Choroid plexus epithelial cell (primary cell): ENCODE measurements at regions not wholly inside any gene's neighbourhood (a gene's known extent, or its start where the extent isn't known, plus 50 kb on each side); places are given as distances from the start of the nearest gene placed in this dataset.
"Not testable (repeated sequence)": the region's sequence is repeated elsewhere in the genome, so short reads cannot be mapped to it uniquely, and the experiment has no call there.

ENCODE experiments used
- DNase-seq: peaks from one replicate; pipeline ENCODE4 v3.0.0-alpha.2; 2010; ENCODE audit warnings: low read depth
- H3K4me3 ChIP-seq: 2 replicates; pipeline ENCODE4 v1.5.1; 2011; ENCODE audit warnings: low read depth, mild to moderate bottlenecking, control low read depth, low read length, moderate library complexity
- CTCF ChIP-seq: conservative IDR thresholded peaks from 2 replicates; pipeline ENCODE4 v1.5.1; 2011; ENCODE audit warnings: low read depth, mild to moderate bottlenecking, control low read depth, inconsistent platforms, low read length, moderate library complexity

- DNase-seq = no peak
- TF ChIP-seq CTCF = no peak
- H3K4me3 ChIP-seq = no peak overlapping the region
Measured at GRCh38 chr16:29237971-29238370, 168.5 kb downstream of the NPIPB11 start.

GRCh38 chr16:29237495-29237894 lies 169.0 kb downstream of the NPIPB11 start:
- not testable (repeated sequence) for DNase-seq, H3K4me3 ChIP-seq

- DNase-seq, H3K4me3 ChIP-seq: not testable (repeated sequence)
Measured at GRCh38 chr16:29237023-29237422, 169.5 kb downstream of the NPIPB11 start.

GRCh38 chr16:29235836-29236370 lies 170.6 kb downstream of the NPIPB11 start:
- DNase-seq, H3K4me3 ChIP-seq: not testable (repeated sequence)

- H3K4me3 ChIP-seq, DNase-seq: not testable (repeated sequence)
Measured at GRCh38 chr16:29234536-29235275, 171.8 kb downstream of the NPIPB11 start.

GRCh38 chr16:29233705-29234404 lies 172.7 kb downstream of the NPIPB11 start:
- DNase-seq, H3K4me3 ChIP-seq: not testable (repeated sequence)

GRCh38 chr16:29232811-29233704 lies 173.5 kb downstream of the NPIPB11 start:
- no peak overlapping the region for H3K4me3 ChIP-seq
- no peak for TF ChIP-seq CTCF
- DNase-seq = no peak

- DNase-seq, H3K4me3 ChIP-seq: not testable (repeated sequence)
Measured at GRCh38 chr16:29232160-29232705, 174.3 kb downstream of the NPIPB11 start.

GRCh38 chr16:29231244-29231643 lies 175.3 kb downstream of the NPIPB11 start:
- H3K4me3 ChIP-seq = no peak overlapping the region
- no peak for TF ChIP-seq CTCF
- peak; percentile 21 for DNase-seq

- H3K4me3 ChIP-seq = no peak overlapping the region
- peak; percentile 56 for DNase-seq
- no peak for TF ChIP-seq CTCF
Measured at GRCh38 chr16:29230671-29231096, 175.8 kb downstream of the NPIPB11 start.

- DNase-seq, H3K4me3 ChIP-seq: not testable (repeated sequence)
Measured at GRCh38 chr16:29230006-29230668, 176.4 kb downstream of the NPIPB11 start.

GRCh38 chr16:29229616-29230005 lies 176.9 kb downstream of the NPIPB11 start:
- not testable (repeated sequence) for DNase-seq, H3K4me3 ChIP-seq
